AG09319 (cell line): ENCODE measurements at regions not wholly inside any gene's neighbourhood (a gene's known extent, or its start where the extent isn't known, plus 50 kb on each side); places are given as distances from the start of the nearest gene placed in this dataset.

ENCODE experiments used
- DNase-seq: peaks from one replicate; pipeline ENCODE4 v3.0.0-alpha.2; 2010; ENCODE audit warnings: low read depth; ENCODE audit errors: extremely low read depth
- CTCF ChIP-seq: IDR thresholded peaks from 2 replicates; pipeline ENCODE4 v1.5.1; 2011; ENCODE audit warnings: low read depth, mild to moderate bottlenecking, inconsistent platforms, low read length, moderate library complexity

- DNase-seq, result no peak
- no peak for TF ChIP-seq CTCF
Observed at GRCh38 chr4:140211693-140212092, 57.7 kb upstream of the MAML3 start.

GRCh38 chr4:140211161-140211560 lies 57.2 kb upstream of the MAML3 start:
- DNase-seq, result no peak
- no peak for TF ChIP-seq CTCF

GRCh38 chr4:140208921-140209320 lies 54.9 kb upstream of the MAML3 start:
- no peak for TF ChIP-seq CTCF
- no peak for DNase-seq
